ENCODE measurements at regions not wholly inside any gene's neighbourhood (a gene's known extent, or its start where the extent isn't known, plus 50 kb on each side); places are given as distances from the start of the nearest gene placed in this dataset.

GRCh38 chr20:57001126-57001767 is 265.2 kb downstream of the BMP7 start:
- Histone ChIP-seq H3K4me2 (ENCODE audit: low read length) (no peak overlapping the region), H3K9ac (ENCODE audit: low read length) (no peak overlapping the region), H3K79me2 (ENCODE audit: insufficient read depth, low read length) (no peaks in the 10 kb centered on the region), H3F3A (ENCODE audit: insufficient read depth, low read length) (no peaks in the 10 kb centered on the region), H4K20me1 (ENCODE audit: insufficient read depth, low read length) (no peaks in the 10 kb centered on the region), H3K9me2 (ENCODE audit: low read depth, low read length) (no peaks in the 10 kb centered on the region), H3K4me1 (ENCODE audit: insufficient read depth, low read length, severe bottlenecking) (no peaks in the 10 kb centered on the region), H3K9me3 (ENCODE audit: low read length) (peaks cover 8% of the 10 kb centered on the region; the same call in 1 of the 2 replicates), H3K27me3 (ENCODE audit: insufficient read depth, low read length) (peaks cover 20% of the 10 kb centered on the region), H3K36me3 (ENCODE audit: insufficient read depth, low read length) (no peaks in the 10 kb centered on the region; the same call in 1 of the 2 replicates), H3K4me3 (ENCODE audit: low read depth, low read length, poor library complexity, severe bottlenecking) (no peak overlapping the region), H3K27ac (ENCODE audit: low read depth, low read length, poor library complexity, severe bottlenecking) (no peak overlapping the region), H2AFZ (ENCODE audit: low read length) (no peak overlapping the region)
- no peak for TF ChIP-seq EZH2 (IDR thresholded peaks at IDR 0.05; ENCODE audit: borderline replicate concordance, low read length)
- TF ChIP-seq, protein P1, sequence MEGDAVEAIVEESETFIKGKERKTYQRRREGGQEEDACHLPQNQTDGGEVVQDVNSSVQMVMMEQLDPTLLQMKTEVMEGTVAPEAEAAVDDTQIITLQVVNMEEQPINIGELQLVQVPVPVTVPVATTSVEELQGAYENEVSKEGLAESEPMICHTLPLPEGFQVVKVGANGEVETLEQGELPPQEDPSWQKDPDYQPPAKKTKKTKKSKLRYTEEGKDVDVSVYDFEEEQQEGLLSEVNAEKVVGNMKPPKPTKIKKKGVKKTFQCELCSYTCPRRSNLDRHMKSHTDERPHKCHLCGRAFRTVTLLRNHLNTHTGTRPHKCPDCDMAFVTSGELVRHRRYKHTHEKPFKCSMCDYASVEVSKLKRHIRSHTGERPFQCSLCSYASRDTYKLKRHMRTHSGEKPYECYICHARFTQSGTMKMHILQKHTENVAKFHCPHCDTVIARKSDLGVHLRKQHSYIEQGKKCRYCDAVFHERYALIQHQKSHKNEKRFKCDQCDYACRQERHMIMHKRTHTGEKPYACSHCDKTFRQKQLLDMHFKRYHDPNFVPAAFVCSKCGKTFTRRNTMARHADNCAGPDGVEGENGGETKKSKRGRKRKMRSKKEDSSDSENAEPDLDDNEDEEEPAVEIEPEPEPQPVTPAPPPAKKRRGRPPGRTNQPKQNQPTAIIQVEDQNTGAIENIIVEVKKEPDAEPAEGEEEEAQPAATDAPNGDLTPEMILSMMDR (IDR thresholded peaks at IDR 0.05; ENCODE audit: low read length): no peak

DNA sequence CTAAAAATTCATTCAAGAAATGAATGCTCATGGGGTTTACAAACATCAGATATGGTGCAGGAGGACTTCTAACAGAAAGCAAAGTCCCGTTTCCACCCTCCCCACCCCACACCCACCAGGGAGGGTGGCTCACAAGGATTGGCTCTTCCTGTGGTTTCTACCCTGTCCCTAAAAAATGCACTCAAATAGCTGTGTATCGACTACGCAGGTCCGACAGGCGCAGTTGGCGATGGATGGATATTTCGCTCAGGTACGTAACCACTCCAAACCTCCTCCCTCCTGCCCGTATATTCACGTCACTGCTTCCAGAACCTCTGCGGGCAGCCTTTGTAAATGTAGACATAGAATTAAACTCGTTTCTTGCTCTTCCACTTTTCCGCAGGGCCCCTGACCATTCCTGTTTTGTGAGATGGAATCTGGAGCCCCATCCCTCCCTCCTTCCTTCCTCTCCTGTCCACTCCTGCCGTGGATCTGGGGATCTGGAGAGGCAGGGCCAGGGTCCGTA is 264.3 kb downstream of the BMP7 start:
- no peaks in the 10 kb centered on the region for H3K9me2 ChIP-seq (ENCODE audit: low read depth, low read length)
- no peak overlapping the region for H2AFZ ChIP-seq (ENCODE audit: low read length)
- no peaks in the 10 kb centered on the region for H3K4me1 ChIP-seq (ENCODE audit: insufficient read depth, low read length, severe bottlenecking)
- H3K4me2 ChIP-seq (ENCODE audit: low read length): no peak overlapping the region
- H3K79me2 ChIP-seq (ENCODE audit: insufficient read depth, low read length): no peaks in the 10 kb centered on the region
- H3K9me3 ChIP-seq (ENCODE audit: low read length): peaks cover 8% of the 10 kb centered on the region; the same call in 1 of the 2 replicates
- H3K27me3 ChIP-seq (ENCODE audit: insufficient read depth, low read length): peaks cover 20% of the 10 kb centered on the region
- H3K27ac ChIP-seq (ENCODE audit: low read depth, low read length, poor library complexity, severe bottlenecking): no peak overlapping the region
- H3K4me3 ChIP-seq (ENCODE audit: low read depth, low read length, poor library complexity, severe bottlenecking): no peak overlapping the region
- H4K20me1 ChIP-seq (ENCODE audit: insufficient read depth, low read length): no peaks in the 10 kb centered on the region
- no peak overlapping the region for H3K9ac ChIP-seq (ENCODE audit: low read length)
- H3K36me3 ChIP-seq (ENCODE audit: insufficient read depth, low read length): no peaks in the 10 kb centered on the region; the same call in 1 of the 2 replicates
- no peaks in the 10 kb centered on the region for H3F3A ChIP-seq (ENCODE audit: insufficient read depth, low read length)
- TF ChIP-seq, protein P1 (IDR thresholded peaks at IDR 0.05; ENCODE audit: low read length): no peak
- TF ChIP-seq EZH2 (IDR thresholded peaks at IDR 0.05; ENCODE audit: borderline replicate concordance, low read length): no peak

DNA sequence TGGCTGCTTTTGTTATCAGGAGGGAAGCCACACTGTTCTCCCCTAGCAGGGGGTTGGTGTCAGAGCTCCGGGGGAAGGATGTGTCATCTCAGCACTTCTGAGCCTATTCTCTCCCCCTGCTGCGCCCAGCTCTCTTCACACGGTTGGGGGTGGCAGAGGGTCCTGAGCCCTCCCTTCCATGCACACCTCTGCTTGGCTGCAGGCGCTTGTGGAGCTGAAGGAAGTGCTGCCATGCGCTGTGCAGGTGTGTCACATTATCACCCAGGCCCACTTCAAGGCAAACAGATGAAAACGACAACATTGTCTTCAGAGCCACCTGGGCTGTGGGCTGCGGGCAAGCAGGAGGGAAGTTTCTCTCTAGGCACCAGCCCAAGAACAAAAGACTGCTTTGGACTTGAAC is 263.4 kb downstream of the BMP7 start:
- Histone ChIP-seq H3K27ac (ENCODE audit: low read depth, low read length, poor library complexity, severe bottlenecking) (no peak overlapping the region), H3F3A (ENCODE audit: insufficient read depth, low read length) (no peaks in the 10 kb centered on the region), H3K4me1 (ENCODE audit: insufficient read depth, low read length, severe bottlenecking) (no peaks in the 10 kb centered on the region), H3K9me2 (ENCODE audit: low read depth, low read length) (no peaks in the 10 kb centered on the region), H3K79me2 (ENCODE audit: insufficient read depth, low read length) (no peaks in the 10 kb centered on the region), H2AFZ (ENCODE audit: low read length) (no peak overlapping the region), H4K20me1 (ENCODE audit: insufficient read depth, low read length) (no peaks in the 10 kb centered on the region), H3K9ac (ENCODE audit: low read length) (no peak overlapping the region), H3K36me3 (ENCODE audit: insufficient read depth, low read length) (no peaks in the 10 kb centered on the region; the same call in 1 of the 2 replicates), H3K27me3 (ENCODE audit: insufficient read depth, low read length) (peaks cover 20% of the 10 kb centered on the region), H3K9me3 (ENCODE audit: low read length) (peaks cover 8% of the 10 kb centered on the region; the same call in 1 of the 2 replicates), H3K4me2 (ENCODE audit: low read length) (no peak overlapping the region), H3K4me3 (ENCODE audit: low read depth, low read length, poor library complexity, severe bottlenecking) (no peak overlapping the region)
- TF ChIP-seq, protein P1 (IDR thresholded peaks at IDR 0.05; ENCODE audit: low read length): no peak
- no peak for TF ChIP-seq EZH2 (IDR thresholded peaks at IDR 0.05; ENCODE audit: borderline replicate concordance, low read length)
